ENCODE measurements at regions not wholly inside any gene's neighbourhood (a gene's known extent, or its start where the extent isn't known, plus 50 kb on each side); places are given as distances from the start of the nearest gene placed in this dataset.

DNA sequence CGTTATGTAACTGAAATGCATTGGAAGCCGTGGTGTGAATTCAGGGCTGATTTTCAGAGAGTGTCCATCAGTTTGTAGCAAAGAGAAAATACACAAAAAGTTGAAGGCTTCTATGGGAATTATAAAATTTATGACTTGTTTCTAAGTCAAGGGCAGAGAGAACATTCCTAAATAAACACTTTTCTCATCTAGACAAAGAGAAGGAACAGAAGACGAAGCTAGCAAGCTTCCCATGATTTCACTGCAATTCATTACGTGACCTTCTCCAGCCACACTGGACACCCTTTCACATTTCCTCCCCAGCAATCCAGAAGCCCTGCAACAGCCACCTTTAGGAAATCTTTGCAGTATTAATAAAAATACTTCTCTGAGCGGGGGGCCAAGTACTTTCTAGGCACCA lies 67.8 kb downstream of the TMEM100 start:
- 93% methylated on average over 5 of the region's 5 CpGs for WGBS
- no peak overlapping the region for H3K27ac ChIP-seq (ENCODE audit: low read depth in 1 of 2, low read length in 1 of 2)
- no peak for DNase-seq (ENCODE audit: low read depth in 6 of 9, low spot score in 9 of 9)
- H3K9me3 ChIP-seq (ENCODE audit: control insufficient read depth in 2 of 2, insufficient read depth in 1 of 2, low read length in 1 of 2): no peaks in the 10 kb centered on the region
- H3K27me3 ChIP-seq (ENCODE audit: control insufficient read depth in 2 of 2, insufficient read depth in 1 of 2, low read length in 1 of 2): no peaks in the 10 kb centered on the region
- no peaks in the 10 kb centered on the region for H3K36me3 ChIP-seq (ENCODE audit: control insufficient read depth in 2 of 2, insufficient read depth in 2 of 2, low read length in 1 of 2)
- H3K4me1 ChIP-seq (ENCODE audit: control insufficient read depth in 2 of 2, insufficient read depth in 2 of 2, low read length in 2 of 2): no peaks in the 10 kb centered on the region
- H3K4me3 ChIP-seq (ENCODE audit: low read length in 2 of 2): no peak overlapping the region

DNA sequence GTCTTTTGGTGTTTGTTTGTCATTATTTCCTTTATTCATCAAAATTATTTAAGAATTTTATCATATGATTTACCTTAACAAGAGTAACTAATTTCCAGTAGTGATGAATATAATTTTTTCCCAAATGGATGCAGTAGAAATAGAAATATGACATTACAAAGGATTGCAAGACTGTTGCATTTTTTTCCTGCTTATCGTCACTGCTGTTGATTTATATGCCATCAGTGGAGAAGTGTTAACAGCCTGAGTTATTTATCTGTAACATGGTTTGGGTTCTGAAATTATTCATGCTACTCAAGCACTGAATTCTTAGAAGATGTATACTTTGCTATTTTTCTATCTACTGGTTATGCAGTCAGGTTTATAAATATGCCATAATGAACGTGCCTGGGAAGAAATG lies 68.6 kb downstream of the TMEM100 start:
- H3K9me3 ChIP-seq (ENCODE audit: control insufficient read depth in 2 of 2, insufficient read depth in 1 of 2, low read length in 1 of 2): no peaks in the 10 kb centered on the region
- 91% methylated on average over 2 of the region's 2 CpGs for whole genome bisulfite sequencing

DNA sequence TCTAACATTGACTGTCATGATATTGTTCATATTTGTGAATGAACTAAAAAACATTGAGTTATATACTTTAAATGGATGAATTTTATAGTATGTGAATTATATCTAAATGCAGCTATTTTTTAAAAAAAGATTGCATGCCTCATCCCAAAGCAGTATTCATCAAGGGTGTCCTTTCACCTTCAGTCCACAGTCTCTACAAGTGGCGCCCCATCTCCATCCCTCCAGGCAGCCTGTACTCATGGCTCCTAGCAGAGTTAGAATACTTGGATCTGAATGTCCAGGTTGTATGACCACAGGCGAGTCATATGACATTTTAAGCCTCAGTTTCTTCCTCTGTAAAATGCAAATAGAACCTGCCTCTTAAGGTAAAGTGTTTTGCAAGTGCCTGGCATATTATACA lies 69.8 kb downstream of the TMEM100 start:
- Histone ChIP-seq H3K27ac (ENCODE audit: low read depth in 1 of 2, low read length in 1 of 2) (no peak overlapping the region), H3K9me3 (ENCODE audit: control insufficient read depth in 2 of 2, insufficient read depth in 1 of 2, low read length in 1 of 2) (no peaks in the 10 kb centered on the region), H3K36me3 (ENCODE audit: control insufficient read depth in 2 of 2, insufficient read depth in 2 of 2, low read length in 1 of 2) (no peaks in the 10 kb centered on the region), H3K4me1 (ENCODE audit: control insufficient read depth in 2 of 2, insufficient read depth in 2 of 2, low read length in 2 of 2) (no peaks in the 10 kb centered on the region), H3K27me3 (ENCODE audit: control insufficient read depth in 2 of 2, insufficient read depth in 1 of 2, low read length in 1 of 2) (no peaks in the 10 kb centered on the region), H3K4me3 (ENCODE audit: low read length in 2 of 2) (no peak overlapping the region)
- DNase-seq (ENCODE audit: low read depth in 6 of 9, low spot score in 9 of 9): no peak
- WGBS: 93% methylated on average over 2 of the region's 2 CpGs

More for the DNA sequence above, 68.6 kb downstream of the TMEM100 start:
- Histone ChIP-seq H3K4me3 (ENCODE audit: low read length in 2 of 2) (no peak overlapping the region), H3K4me1 (ENCODE audit: control insufficient read depth in 2 of 2, insufficient read depth in 2 of 2, low read length in 2 of 2) (no peaks in the 10 kb centered on the region), H3K27me3 (ENCODE audit: control insufficient read depth in 2 of 2, insufficient read depth in 1 of 2, low read length in 1 of 2) (no peaks in the 10 kb centered on the region), H3K36me3 (ENCODE audit: control insufficient read depth in 2 of 2, insufficient read depth in 2 of 2, low read length in 1 of 2) (no peaks in the 10 kb centered on the region), H3K27ac (ENCODE audit: low read depth in 1 of 2, low read length in 1 of 2) (no peak overlapping the region)
- DNase-seq (ENCODE audit: low read depth in 6 of 9, low spot score in 9 of 9): no peak

DNA sequence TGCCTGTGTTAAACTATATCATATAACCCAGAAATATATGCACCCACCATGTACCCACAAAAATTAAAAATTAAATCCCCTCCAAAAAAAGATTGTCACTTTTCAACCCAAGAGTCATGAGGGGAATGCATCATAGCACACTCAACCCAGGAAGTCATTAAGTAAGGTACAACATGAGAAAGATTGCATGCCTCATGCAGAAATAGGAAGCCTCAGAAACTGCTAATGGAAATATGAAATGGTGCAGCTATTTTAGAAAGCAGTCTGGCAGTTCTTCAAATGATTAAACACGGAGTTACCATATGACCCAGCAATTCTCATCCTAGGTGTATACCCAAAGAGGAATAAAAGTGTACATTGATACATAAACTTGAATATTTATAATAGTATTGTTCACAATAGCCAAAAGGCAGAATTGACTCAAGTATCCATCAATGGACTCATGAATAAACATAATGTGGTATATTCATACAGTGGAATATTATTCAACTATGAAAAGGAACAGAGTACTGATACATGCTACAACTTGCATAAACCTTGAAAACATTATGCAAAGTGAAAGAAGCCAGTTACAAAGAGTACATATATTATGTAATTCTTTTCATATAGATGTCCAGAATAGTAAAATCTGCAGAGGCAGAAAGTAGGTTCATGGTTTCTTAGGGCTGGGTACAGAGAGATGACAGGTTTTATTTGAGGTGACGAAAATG lies 70.4 kb downstream of the TMEM100 start:
- no peak for DNase-seq (ENCODE audit: low read depth in 6 of 9, low spot score in 9 of 9)
- 87% methylated on average over 2 of the region's 2 CpGs for WGBS
- Histone ChIP-seq H3K36me3 (ENCODE audit: control insufficient read depth in 2 of 2, insufficient read depth in 2 of 2, low read length in 1 of 2) (no peaks in the 10 kb centered on the region), H3K27me3 (ENCODE audit: control insufficient read depth in 2 of 2, insufficient read depth in 1 of 2, low read length in 1 of 2) (no peaks in the 10 kb centered on the region), H3K27ac (ENCODE audit: low read depth in 1 of 2, low read length in 1 of 2) (no peak overlapping the region), H3K4me3 (ENCODE audit: low read length in 2 of 2) (no peak overlapping the region), H3K4me1 (ENCODE audit: control insufficient read depth in 2 of 2, insufficient read depth in 2 of 2, low read length in 2 of 2) (no peaks in the 10 kb centered on the region), H3K9me3 (ENCODE audit: control insufficient read depth in 2 of 2, insufficient read depth in 1 of 2, low read length in 1 of 2) (no peaks in the 10 kb centered on the region)

DNA sequence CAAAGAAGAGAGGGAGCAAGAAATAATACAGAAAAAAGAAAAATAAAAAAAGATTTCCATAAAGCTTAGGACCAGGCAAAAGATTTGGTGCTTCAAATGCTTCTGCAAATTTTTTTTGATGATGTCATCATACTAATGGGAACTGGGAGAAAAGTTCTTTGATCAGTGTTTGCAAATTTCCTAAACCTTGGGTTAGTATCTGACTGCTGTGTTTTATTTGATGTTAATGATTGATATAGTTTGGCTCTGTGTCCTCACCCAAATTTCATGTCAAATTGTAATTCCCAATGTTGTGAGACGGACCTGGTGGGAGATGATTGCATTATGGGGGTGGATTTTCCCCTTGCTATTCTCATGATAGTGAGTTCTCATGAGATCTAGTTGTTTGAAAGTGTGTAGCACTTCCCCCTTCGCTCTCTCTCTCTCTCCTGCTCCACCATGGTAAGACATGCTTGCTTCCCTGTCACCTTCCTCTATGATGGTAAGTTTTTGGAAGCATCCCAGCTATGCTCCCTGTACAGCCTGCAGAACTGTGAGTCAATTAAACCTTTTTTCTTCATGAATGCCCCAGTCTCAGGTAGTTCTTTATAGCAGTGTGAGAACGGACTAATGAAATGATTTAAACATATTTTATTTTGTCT lies 72.6 kb downstream of the TMEM100 start:
- no peak for DNase-seq (ENCODE audit: low read depth in 6 of 9, low spot score in 9 of 9)

DNA sequence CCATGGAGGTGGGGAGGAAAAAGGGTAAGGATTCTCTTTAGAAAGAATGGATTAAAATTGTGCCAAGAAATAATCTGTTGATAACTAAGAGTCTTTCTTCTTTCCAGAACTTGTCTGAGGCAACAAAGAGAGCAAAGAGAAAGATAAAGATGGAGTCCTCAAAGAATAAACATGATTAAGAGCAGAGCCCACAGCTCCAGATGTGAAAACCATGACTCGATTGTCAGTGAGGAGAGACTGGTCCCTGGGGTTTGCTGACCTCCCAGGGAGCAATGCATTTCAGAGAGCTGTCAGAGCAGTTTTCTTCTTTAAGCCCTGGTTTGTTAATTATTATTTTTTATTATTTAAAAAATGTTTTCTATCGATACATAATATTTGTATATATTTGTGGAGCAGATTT lies 74.6 kb downstream of the TMEM100 start:
- WGBS: 94% methylated on average over 2 of the region's 2 CpGs
- no peaks in the 10 kb centered on the region for H3K9me3 ChIP-seq (ENCODE audit: control insufficient read depth in 2 of 2, insufficient read depth in 1 of 2, low read length in 1 of 2)
- H3K36me3 ChIP-seq (ENCODE audit: control insufficient read depth in 2 of 2, insufficient read depth in 2 of 2, low read length in 1 of 2): no peaks in the 10 kb centered on the region

More for the DNA sequence above, 72.6 kb downstream of the TMEM100 start:
- no peaks in the 10 kb centered on the region for H3K36me3 ChIP-seq (ENCODE audit: control insufficient read depth in 2 of 2, insufficient read depth in 2 of 2, low read length in 1 of 2)
- H3K27me3 ChIP-seq (ENCODE audit: control insufficient read depth in 2 of 2, insufficient read depth in 1 of 2, low read length in 1 of 2): no peaks in the 10 kb centered on the region
- H3K27ac ChIP-seq (ENCODE audit: low read depth in 1 of 2, low read length in 1 of 2): no peak overlapping the region
- H3K9me3 ChIP-seq (ENCODE audit: control insufficient read depth in 2 of 2, insufficient read depth in 1 of 2, low read length in 1 of 2): no peaks in the 10 kb centered on the region
- WGBS: 91% methylated on average over 3 of the region's 3 CpGs
- no peak overlapping the region for H3K4me3 ChIP-seq (ENCODE audit: low read length in 2 of 2)
- H3K4me1 ChIP-seq (ENCODE audit: control insufficient read depth in 2 of 2, insufficient read depth in 2 of 2, low read length in 2 of 2): no peaks in the 10 kb centered on the region

DNA sequence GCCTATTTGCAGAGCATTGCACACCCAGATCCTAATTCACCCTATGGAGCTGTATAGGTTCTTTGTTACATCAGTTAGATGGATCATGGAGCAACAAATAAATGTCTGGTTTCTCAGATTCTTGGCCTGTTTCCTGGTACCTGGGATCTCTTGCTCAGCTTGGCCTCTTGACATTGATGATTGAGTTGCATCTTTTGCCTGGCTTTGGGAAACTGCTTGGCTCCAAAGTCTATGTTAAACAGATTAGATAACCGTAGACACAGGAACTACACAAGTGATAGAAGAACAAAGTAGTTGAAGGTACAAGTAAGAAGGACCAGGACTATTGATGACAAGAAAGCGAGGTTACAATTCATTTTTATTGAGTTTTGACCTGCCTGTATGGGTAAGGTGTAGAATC lies 77.3 kb downstream of the TMEM100 start:
- no peak for DNase-seq (ENCODE audit: low read depth in 6 of 9, low spot score in 9 of 9)
- Histone ChIP-seq H3K4me1 (ENCODE audit: control insufficient read depth in 2 of 2, insufficient read depth in 2 of 2, low read length in 2 of 2) (peaks cover 0 to 4% of the 10 kb centered on the region in 2 donors), H3K36me3 (ENCODE audit: control insufficient read depth in 2 of 2, insufficient read depth in 2 of 2, low read length in 1 of 2) (no peaks in the 10 kb centered on the region), H3K27ac (ENCODE audit: low read depth in 1 of 2, low read length in 1 of 2) (no peak overlapping the region), H3K4me3 (ENCODE audit: low read length in 2 of 2) (no peak overlapping the region), H3K27me3 (ENCODE audit: control insufficient read depth in 2 of 2, insufficient read depth in 1 of 2, low read length in 1 of 2) (no peaks in the 10 kb centered on the region), H3K9me3 (ENCODE audit: control insufficient read depth in 2 of 2, insufficient read depth in 1 of 2, low read length in 1 of 2) (no peaks in the 10 kb centered on the region)
- 95% methylated on average over 2 of the region's 2 CpGs for WGBS

More for the DNA sequence above, 74.6 kb downstream of the TMEM100 start:
- no peak for DNase-seq (ENCODE audit: low read depth in 6 of 9, low spot score in 9 of 9)
- Histone ChIP-seq H3K4me3 (ENCODE audit: low read length in 2 of 2) (no peak overlapping the region), H3K27me3 (ENCODE audit: control insufficient read depth in 2 of 2, insufficient read depth in 1 of 2, low read length in 1 of 2) (no peaks in the 10 kb centered on the region), H3K4me1 (ENCODE audit: control insufficient read depth in 2 of 2, insufficient read depth in 2 of 2, low read length in 2 of 2) (no peaks in the 10 kb centered on the region), H3K27ac (ENCODE audit: low read depth in 1 of 2, low read length in 1 of 2) (no peak overlapping the region)

DNA sequence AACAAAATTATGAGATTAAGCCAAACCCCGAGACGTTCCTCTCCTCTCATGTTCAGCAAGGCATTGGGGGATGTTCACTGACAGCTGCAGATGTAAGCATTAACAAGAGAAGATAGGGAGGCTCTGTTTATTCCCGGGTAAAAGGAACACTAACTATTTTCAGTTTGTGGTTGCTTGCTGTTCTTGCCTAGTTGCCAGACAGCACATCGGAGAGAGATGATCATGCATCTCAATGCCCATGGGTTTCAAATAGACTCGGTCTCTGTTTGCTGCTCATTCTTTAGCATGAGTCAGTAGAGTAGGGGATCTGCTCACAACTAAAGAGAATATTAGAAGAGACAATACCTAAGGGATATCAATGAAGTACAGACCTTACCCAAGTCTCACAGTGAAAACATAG lies 78.3 kb downstream of the TMEM100 start:
- Histone ChIP-seq H3K27ac (ENCODE audit: low read depth in 1 of 2, low read length in 1 of 2) (no peak overlapping the region), H3K9me3 (ENCODE audit: control insufficient read depth in 2 of 2, insufficient read depth in 1 of 2, low read length in 1 of 2) (no peaks in the 10 kb centered on the region), H3K4me1 (ENCODE audit: control insufficient read depth in 2 of 2, insufficient read depth in 2 of 2, low read length in 2 of 2) (peaks cover 0 to 4% of the 10 kb centered on the region in 2 donors), H3K4me3 (ENCODE audit: low read length in 2 of 2) (no peak overlapping the region), H3K36me3 (ENCODE audit: control insufficient read depth in 2 of 2, insufficient read depth in 2 of 2, low read length in 1 of 2) (no peaks in the 10 kb centered on the region), H3K27me3 (ENCODE audit: control insufficient read depth in 2 of 2, insufficient read depth in 1 of 2, low read length in 1 of 2) (no peaks in the 10 kb centered on the region)
- WGBS: 96% methylated on average over 5 of the region's 5 CpGs
- no peak for DNase-seq (ENCODE audit: low read depth in 6 of 9, low spot score in 9 of 9)

DNA sequence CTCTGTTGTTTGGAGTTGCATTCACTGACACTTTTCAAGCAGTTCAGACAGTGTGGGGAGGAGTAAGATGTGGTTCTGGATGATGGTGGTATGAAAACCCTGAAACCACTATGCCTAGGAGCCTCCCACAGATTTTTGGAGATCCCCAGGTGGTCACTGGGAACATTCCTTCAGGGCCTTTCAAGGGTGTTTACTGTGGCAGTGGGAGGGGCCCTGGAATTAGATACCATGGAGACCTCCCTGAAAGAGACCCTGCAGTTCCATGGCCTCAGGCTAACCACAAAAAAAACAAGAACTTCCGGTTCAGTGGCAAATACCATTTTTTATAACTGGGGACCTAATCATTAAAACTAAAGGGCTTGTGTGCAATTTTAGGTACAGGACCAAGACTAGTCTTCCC lies 79.9 kb downstream of the TMEM100 start:
- no peak for DNase-seq (ENCODE audit: low read depth in 6 of 9, low spot score in 9 of 9)
- H3K27ac ChIP-seq (ENCODE audit: low read depth in 1 of 2, low read length in 1 of 2): no peak overlapping the region
- no peak overlapping the region for H3K4me3 ChIP-seq (ENCODE audit: low read length in 2 of 2)
- no peaks in the 10 kb centered on the region for H3K27me3 ChIP-seq (ENCODE audit: control insufficient read depth in 2 of 2, insufficient read depth in 1 of 2, low read length in 1 of 2)
- no peaks in the 10 kb centered on the region for H3K9me3 ChIP-seq (ENCODE audit: control insufficient read depth in 2 of 2, insufficient read depth in 1 of 2, low read length in 1 of 2)
- WGBS: 17% methylated on average over 1 of the region's 1 CpG
- no peaks in the 10 kb centered on the region for H3K36me3 ChIP-seq (ENCODE audit: control insufficient read depth in 2 of 2, insufficient read depth in 2 of 2, low read length in 1 of 2)
- peaks cover 0 to 4% of the 10 kb centered on the region in 2 donors for H3K4me1 ChIP-seq (ENCODE audit: control insufficient read depth in 2 of 2, insufficient read depth in 2 of 2, low read length in 2 of 2)

Data from thymus (tissue), 11 donors.